ENCODE measurements at regions not wholly inside any gene's neighbourhood (a gene's known extent, or its start where the extent isn't known, plus 50 kb on each side); places are given as distances from the start of the nearest gene placed in this dataset.

DNA sequence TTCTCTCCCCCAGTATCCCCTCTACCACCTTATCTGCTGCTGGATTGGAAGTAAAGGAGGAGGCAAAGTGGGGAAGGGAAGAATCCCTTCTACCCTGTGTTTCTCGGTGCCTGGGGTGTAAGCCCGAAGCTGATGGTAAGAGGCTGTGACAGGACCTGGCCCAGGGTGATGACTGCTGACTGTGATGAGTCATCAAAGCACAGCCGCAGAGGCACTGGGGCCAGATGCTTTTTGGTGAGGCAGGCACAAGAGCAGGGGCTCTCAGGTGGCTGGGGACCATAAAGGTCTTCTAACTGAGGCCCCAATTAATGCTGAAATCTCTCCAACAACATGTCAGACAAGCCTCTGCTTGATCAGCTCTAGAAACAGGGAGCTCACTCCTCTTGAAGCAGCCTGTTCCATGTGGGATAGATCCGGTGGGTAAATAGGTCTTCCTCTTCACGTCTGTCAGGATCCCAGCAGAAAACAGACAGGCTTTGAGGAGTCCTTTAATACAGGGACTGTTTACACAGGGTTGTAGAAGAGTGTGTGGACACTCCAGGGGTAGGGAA is 86.1 kb upstream of the PCBD1 start:
- Mint-ChIP-seq H3K36me3 (ENCODE audit: low read depth) (no peaks in the 10 kb centered on the region), H3K9me3 (peaks cover 4% of the 10 kb centered on the region), H3K27me3 (ENCODE audit: low read depth) (peaks cover 11% of the 10 kb centered on the region), H3K27ac (ENCODE audit: unreplicated experiment) (no peak overlapping the region), H3K4me1 (no peaks in the 10 kb centered on the region), H3K4me3 (no peak overlapping the region)
- no peak for DNase-seq (ENCODE audit: low read depth, low spot score)
- TF ChIP-seq CTCF (conservative IDR thresholded peaks at IDR 0.05) = no peak

DNA sequence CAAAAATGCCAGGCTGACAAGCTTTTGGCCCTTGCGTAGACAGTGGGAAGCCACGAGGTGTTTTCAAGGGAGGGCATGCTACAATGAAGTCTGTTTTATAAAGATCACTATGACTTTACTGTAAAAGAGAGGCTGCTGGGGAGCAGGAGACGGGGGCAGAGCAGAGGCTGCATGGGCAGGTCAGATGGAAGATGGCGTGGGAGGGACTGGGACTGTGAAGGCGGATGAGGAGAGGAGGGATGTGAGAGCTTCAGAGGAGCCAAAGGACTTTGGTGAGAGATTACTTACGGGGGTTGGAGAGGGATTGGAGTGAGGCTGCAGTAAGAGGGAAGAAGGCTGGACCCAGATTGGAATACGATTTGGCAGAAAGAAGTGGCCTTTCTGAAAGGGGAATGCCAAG is 86.6 kb upstream of the PCBD1 start:
- H3K27ac Mint-ChIP-seq (ENCODE audit: unreplicated experiment) = no peak overlapping the region
- H3K4me1 Mint-ChIP-seq = no peaks in the 10 kb centered on the region
- no peak overlapping the region for H3K4me3 Mint-ChIP-seq
- no peaks in the 10 kb centered on the region for H3K36me3 Mint-ChIP-seq (ENCODE audit: low read depth)
- H3K9me3 Mint-ChIP-seq = peaks cover 4% of the 10 kb centered on the region
- no peak for TF ChIP-seq CTCF (conservative IDR thresholded peaks at IDR 0.05)
- peaks cover 11% of the 10 kb centered on the region for H3K27me3 Mint-ChIP-seq (ENCODE audit: low read depth)
- no peak for DNase-seq (ENCODE audit: low read depth, low spot score)

DNA sequence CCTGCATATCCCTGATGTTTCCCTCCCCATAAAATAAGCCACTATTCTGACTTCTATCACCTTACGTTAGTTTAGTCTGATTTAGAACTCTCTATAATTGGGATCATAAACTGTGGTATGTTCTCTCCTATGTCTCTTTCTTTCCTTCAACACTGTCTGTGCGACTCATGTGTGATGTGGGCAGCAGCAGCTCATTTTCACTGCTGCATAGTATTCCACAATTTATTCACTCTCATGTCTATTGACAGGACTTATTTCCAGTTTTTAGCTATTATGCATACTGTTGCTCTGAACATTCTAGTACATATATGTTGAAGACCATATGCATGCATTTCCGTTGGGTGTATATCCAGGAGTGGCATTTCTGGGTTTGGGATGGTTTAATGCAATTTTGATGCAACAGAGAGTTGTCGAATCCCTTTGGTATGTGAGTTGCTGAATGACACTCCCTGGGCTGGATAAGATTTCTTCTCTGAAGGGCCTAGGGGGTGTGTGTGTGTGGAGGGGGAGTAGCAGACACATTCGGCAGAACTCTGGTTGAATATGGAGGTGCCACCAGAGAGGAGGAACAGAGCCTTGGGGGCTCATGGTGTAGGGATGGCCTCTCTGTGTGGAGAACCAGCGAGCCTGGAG is 87.8 kb upstream of the PCBD1 start:
- no peak for DNase-seq (ENCODE audit: low read depth, low spot score)
- Mint-ChIP-seq H3K27ac (ENCODE audit: unreplicated experiment) (no peak overlapping the region), H3K36me3 (ENCODE audit: low read depth) (no peaks in the 10 kb centered on the region), H3K4me3 (no peak overlapping the region), H3K4me1 (no peaks in the 10 kb centered on the region), H3K27me3 (ENCODE audit: low read depth) (peaks cover 11% of the 10 kb centered on the region), H3K9me3 (peaks cover 4% of the 10 kb centered on the region)
- no peak for TF ChIP-seq CTCF (conservative IDR thresholded peaks at IDR 0.05)

GRCh38 chr10:70977625-70978024 is 89.3 kb upstream of the PCBD1 start:
- peaks cover 11% of the 10 kb centered on the region for H3K27me3 Mint-ChIP-seq (ENCODE audit: low read depth)
- TF ChIP-seq CTCF (conservative IDR thresholded peaks at IDR 0.05) = no peak

GRCh38 chr10:70978181-70978580 is 89.8 kb upstream of the PCBD1 start:
- H3K27ac Mint-ChIP-seq (ENCODE audit: unreplicated experiment) = no peak overlapping the region
- H3K36me3 Mint-ChIP-seq (ENCODE audit: low read depth) = no peaks in the 10 kb centered on the region
- no peak for TF ChIP-seq CTCF (conservative IDR thresholded peaks at IDR 0.05)
- peaks cover 11% of the 10 kb centered on the region for H3K27me3 Mint-ChIP-seq (ENCODE audit: low read depth)
- no peaks in the 10 kb centered on the region for H3K9me3 Mint-ChIP-seq
- H3K4me3 Mint-ChIP-seq = no peak overlapping the region
- no peaks in the 10 kb centered on the region for H3K4me1 Mint-ChIP-seq
- no peak for DNase-seq (ENCODE audit: low read depth, low spot score)

More at GRCh38 chr10:70977625-70978024, 89.3 kb upstream of the PCBD1 start:
- Mint-ChIP-seq H3K4me1 (no peaks in the 10 kb centered on the region), H3K27ac (ENCODE audit: unreplicated experiment) (no peak overlapping the region), H3K9me3 (peaks cover 3% of the 10 kb centered on the region), H3K4me3 (no peak overlapping the region), H3K36me3 (ENCODE audit: low read depth) (no peaks in the 10 kb centered on the region)
- no peak for DNase-seq (ENCODE audit: low read depth, low spot score)

Data from neural crest cell (in vitro differentiated cells).